Heart right ventricle (tissue), 16 donors: ENCODE measurements at regions not wholly inside any gene's neighbourhood (a gene's known extent, or its start where the extent isn't known, plus 50 kb on each side); places are given as distances from the start of the nearest gene placed in this dataset.

Experiments
- ATAC-seq, 8 donors: fragments of 200-7000 bp; cut with Tn5 transposase; one replicate each; pipeline ENCODE4 v1.9.1; 2020; ENCODE audit warnings: mild to moderate bottlenecking in 8 of 8, moderate library complexity in 8 of 8, moderate number of reproducible peaks in 1 of 8
- DNase-seq, 2 donors: peaks; one replicate each; pipeline ENCODE4 v3.0.0-alpha.2; 2020
- H3K27ac ChIP-seq, 10 donors: fragments of 200-600 bp; sonication (generic) in 2 of 10; one replicate each; pipeline versions ENCODE4 v1.5.0 to v1.8.0; 2020 to 2022; ENCODE audit warnings: mild to moderate bottlenecking in 3 of 10
- H3K27me3 ChIP-seq, 7 donors: fragments of 200-600 bp; one replicate each; pipeline ENCODE4 v1.8.0; 2021 to 2022; ENCODE audit warnings: mild to moderate bottlenecking in 2 of 7
- H3K36me3 ChIP-seq, 9 donors: fragments of 200-600 bp; sonication (generic) in 1 of 9; one replicate each; pipeline versions ENCODE4 v1.5.0 to v1.8.0; 2020 to 2022; ENCODE audit warnings: mild to moderate bottlenecking in 2 of 9
- H3K4me1 ChIP-seq, 9 donors: fragments of 200-600 bp; sonication (generic) in 1 of 9; one replicate each; pipeline versions ENCODE4 v1.5.0 to v1.8.0; 2020 to 2022; ENCODE audit warnings: mild to moderate bottlenecking in 4 of 9
- H3K4me3 ChIP-seq, 10 donors: fragments of 200-600 bp; sonication (generic) in 2 of 10; one replicate each; pipeline versions ENCODE4 v1.5.0 to v1.8.0; 2020 to 2022; ENCODE audit warnings: mild to moderate bottlenecking in 7 of 10, moderate library complexity in 2 of 10
- H3K9me3 ChIP-seq, 11 donors: fragments of 200-600 bp in 10 of 11; sonication (generic) in 2 of 11; one replicate each; pipeline versions ENCODE4 v1.5.0 to v1.8.0; 2013 to 2022; ENCODE audit warnings: mild to moderate bottlenecking in 2 of 11, control low read depth in 1 of 11, moderate library complexity in 1 of 11
- WGBS, 2 donors: extraction: QIAGEN DNeasy Blood & Tissue Kit; methylation state at CpG; one replicate each; pipeline ENCODE4 v1.1.7; 2013; ENCODE audit warnings: inconsistent platforms in 1 of 2; 5-methylcytosine and 5-hydroxymethylcytosine counted together
- intact Hi-C, 10 donors: fragments of 100-400 bp; cut with DNase I; formaldehyde crosslinking; loops; one replicate each; pipeline versions ENCODE4 v1.11.1 to v1.14.2; 2022
- TF ChIP-seq, protein P1 (sequence below), 9 donors: fragments of 200-600 bp; sonication (generic) in 2 of 9; IDR thresholded peaks; one replicate each; pipeline versions ENCODE4 v1.5.0 to v1.8.0; 2021 to 2022; ENCODE audit warnings: antibody characterized with exemption in 9 of 9, mild to moderate bottlenecking in 5 of 9, moderate library complexity in 1 of 9
- donor health status: Arrhythmogenic right ventricular cardiomyopathy.
- donor health status: ischemic (EF 13 %, LVEDD 7.1; RV severe dilation, severe dysfunction).
- donor health status: healthy with polysubstance abuse.
- donor health status: DM: no; HTN: yes; CAD: no.
- donor health status: DM: no; HTN: no; CAD: no.
- donor health status: ischemic (EF 25% LVEDD 6.9; RV normal size, moderate dysfunction).
- donor health status: ischemic (EF 25% LVEDD 5.7; RV mildly dilated, moderate dysfunction).
- donor health status: healthy.
- donor health status: DM: yes; HTN: yes; CAD: no.
- donor health status: Ischemic cardiomyopathy.
- donor health status: ischemic (EF 35%, LVEDD 5.7; RV mildly dilated, moderate dysfunction).
- donor health status: nonischemic (EF 11% LVEDD 7.7; RV severe dilation, severe dysfunction).
- donor health status: DM: yes; HTN: yes; CAD: no.
- donor health status: PGD.
- donor health status: ischemic (EF 29% LVEDD 5.4; RV normal size, mild dysfunction).
- donor health status: nonischemic (EF 23%, LVEDD 6.1; RV moderate dilation, normal function).

DNA sequence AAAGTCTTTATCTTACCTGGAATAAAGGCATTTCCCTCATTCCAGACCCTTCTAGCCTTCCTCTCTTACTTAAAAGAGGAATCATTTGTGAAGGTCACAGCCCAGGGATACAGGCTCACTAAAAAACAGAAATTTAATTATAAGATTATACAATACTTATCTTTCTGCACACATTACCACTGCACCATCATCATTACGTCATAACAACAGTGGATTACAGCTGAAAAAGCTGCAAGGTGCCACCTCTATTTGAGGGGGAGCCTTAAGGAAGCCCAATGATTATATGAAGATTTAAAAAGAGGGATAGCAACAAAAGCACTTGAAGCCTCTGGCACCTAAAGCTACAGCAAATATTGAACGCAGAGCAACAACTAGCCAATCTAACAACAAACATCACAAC lies 452.9 kb upstream of the EYS start:
- no peak overlapping the region for H3K4me3 ChIP-seq
- no peak for ATAC-seq
- no peaks in the 10 kb centered on the region for H3K4me1 ChIP-seq
- H3K36me3 ChIP-seq: no peaks in the 10 kb centered on the region
- 86 to 88% methylated on average over 2 of the region's 2 CpGs for WGBS, 2 donors
- peaks cover 0 to 64% (median 20%) of the 10 kb centered on the region in 11 donors for H3K9me3 ChIP-seq
- intact Hi-C loops: no loop called here
- H3K27me3 ChIP-seq: no peaks in the 10 kb centered on the region
- no peak for DNase-seq
- no peak overlapping the region for H3K27ac ChIP-seq
- TF ChIP-seq, protein P1, sequence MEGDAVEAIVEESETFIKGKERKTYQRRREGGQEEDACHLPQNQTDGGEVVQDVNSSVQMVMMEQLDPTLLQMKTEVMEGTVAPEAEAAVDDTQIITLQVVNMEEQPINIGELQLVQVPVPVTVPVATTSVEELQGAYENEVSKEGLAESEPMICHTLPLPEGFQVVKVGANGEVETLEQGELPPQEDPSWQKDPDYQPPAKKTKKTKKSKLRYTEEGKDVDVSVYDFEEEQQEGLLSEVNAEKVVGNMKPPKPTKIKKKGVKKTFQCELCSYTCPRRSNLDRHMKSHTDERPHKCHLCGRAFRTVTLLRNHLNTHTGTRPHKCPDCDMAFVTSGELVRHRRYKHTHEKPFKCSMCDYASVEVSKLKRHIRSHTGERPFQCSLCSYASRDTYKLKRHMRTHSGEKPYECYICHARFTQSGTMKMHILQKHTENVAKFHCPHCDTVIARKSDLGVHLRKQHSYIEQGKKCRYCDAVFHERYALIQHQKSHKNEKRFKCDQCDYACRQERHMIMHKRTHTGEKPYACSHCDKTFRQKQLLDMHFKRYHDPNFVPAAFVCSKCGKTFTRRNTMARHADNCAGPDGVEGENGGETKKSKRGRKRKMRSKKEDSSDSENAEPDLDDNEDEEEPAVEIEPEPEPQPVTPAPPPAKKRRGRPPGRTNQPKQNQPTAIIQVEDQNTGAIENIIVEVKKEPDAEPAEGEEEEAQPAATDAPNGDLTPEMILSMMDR (IDR thresholded peaks at IDR 0.05): no peak

DNA sequence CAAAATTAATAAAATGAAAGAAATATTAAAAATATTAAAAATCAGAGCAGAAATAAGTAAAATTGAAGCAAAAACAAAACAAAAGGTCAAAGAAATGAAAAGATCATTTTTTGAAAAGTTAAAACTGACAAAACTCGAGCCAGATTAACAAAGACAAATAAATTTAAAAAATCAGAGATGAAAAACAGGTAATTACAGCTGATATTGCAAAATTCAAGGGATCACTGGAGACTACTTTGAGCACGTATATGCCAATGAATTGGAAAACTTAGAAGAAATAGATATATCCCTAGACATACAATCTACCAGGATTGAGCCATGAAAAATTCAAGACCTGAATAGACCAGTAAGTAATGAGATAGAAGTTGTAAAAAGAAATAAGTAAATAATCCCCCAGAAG lies 446.2 kb upstream of the EYS start:
- ATAC-seq (no peak), DNase-seq (no peak)
- no peak overlapping the region for H3K4me3 ChIP-seq

DNA sequence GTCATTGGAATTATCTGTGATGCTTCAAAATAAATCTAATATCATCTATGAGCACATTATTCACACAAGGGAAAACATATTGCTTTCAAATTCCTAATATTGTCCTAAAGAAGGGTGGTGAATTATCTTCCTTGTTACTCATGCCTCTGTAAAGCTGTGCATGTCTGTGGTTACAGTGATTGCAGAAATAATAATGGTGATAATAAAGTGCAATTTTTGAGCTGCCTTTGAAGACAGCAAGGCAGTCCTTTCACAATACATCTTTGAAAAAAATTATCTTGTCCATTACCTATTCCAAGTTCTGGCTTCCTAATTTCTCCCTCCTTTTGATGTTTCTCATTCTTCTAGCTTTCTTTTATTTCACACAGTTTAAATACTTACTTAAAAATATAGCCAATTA lies 442.1 kb upstream of the EYS start:
- no peaks in the 10 kb centered on the region for H3K4me1 ChIP-seq
- H3K4me3 ChIP-seq: no peak overlapping the region
- no peaks in the 10 kb centered on the region for H3K36me3 ChIP-seq
- TF ChIP-seq, protein P1 (IDR thresholded peaks at IDR 0.05): no peak
- H3K27ac ChIP-seq: no peak overlapping the region
- ATAC-seq (no peak), DNase-seq (no peak)
- intact Hi-C loops: no loop called here
- peaks cover 0 to 13% (median 0%) of the 10 kb centered on the region in 11 donors for H3K9me3 ChIP-seq
- no peaks in the 10 kb centered on the region for H3K27me3 ChIP-seq

More for the DNA sequence above, 446.2 kb upstream of the EYS start:
- 46 to 49% methylated on average over 2 of the region's 2 CpGs for WGBS, 2 donors
- H3K27ac ChIP-seq: no peak overlapping the region
- no peaks in the 10 kb centered on the region for H3K36me3 ChIP-seq
- peaks cover 0 to 9% (median 0%) of the 10 kb centered on the region in 11 donors for H3K9me3 ChIP-seq
- TF ChIP-seq, protein P1 (IDR thresholded peaks at IDR 0.05): no peak
- intact Hi-C loops: no loop called here
- H3K4me1 ChIP-seq: no peaks in the 10 kb centered on the region
- no peaks in the 10 kb centered on the region for H3K27me3 ChIP-seq

DNA sequence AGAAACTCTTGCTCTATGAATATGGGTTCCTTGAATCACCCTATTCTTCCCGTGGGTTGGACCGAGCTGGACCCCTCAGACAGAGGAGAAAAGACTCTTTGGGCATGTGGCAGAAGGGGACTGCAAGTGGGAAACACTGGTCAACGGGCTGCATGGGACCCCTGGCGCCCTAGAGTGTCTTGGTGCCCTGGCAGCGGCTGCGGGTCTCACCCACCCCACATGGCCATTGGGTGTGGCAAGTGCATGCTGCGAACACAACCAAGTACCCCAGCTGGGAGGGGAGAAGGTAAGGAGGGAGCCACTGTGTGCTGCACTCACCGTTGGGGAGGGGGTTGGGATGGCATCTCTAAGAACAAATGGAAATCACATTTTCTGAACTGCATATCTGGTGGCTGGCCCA lies 438.8 kb upstream of the EYS start:
- Histone ChIP-seq H3K9me3 (peaks cover 0 to 36% (median 0%) of the 10 kb centered on the region in 11 donors), H3K27ac (no peak overlapping the region), H3K4me1 (no peaks in the 10 kb centered on the region), H3K4me3 (no peak overlapping the region), H3K36me3 (no peaks in the 10 kb centered on the region), H3K27me3 (no peaks in the 10 kb centered on the region)
- ATAC-seq (peak in 1 of 8 donors; percentile 23), DNase-seq (no peak)
- intact Hi-C loops: no loop called here
- WGBS, 2 donors: 89 to 90% methylated on average over 8 of the region's 8 CpGs
- TF ChIP-seq, protein P1 (IDR thresholded peaks at IDR 0.05): no peak
